ENCODE measurements at regions not wholly inside any gene's neighbourhood (a gene's known extent, or its start where the extent isn't known, plus 50 kb on each side); places are given as distances from the start of the nearest gene placed in this dataset.

DNA sequence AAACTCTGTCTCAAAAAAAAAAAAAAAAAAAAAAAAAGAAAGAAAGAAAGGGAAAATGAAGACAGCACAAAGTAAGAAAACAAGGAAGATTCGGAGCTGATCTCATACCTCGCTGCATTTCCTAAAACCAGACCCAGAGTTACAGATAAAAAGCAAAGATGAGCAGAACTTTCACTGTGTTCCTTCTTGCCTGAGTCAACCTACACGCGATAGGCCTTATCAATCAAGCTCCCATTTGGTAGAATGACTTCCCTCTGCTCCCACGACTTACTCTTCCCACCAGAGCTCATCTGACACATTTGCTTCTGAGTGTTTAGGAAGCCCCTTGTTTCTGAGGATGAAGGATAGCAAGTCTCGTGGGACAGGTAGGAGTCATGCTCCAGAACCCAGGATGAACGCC, 302.9 kb downstream of the TFAP2A start:
- TF ChIP-seq, protein P1, sequence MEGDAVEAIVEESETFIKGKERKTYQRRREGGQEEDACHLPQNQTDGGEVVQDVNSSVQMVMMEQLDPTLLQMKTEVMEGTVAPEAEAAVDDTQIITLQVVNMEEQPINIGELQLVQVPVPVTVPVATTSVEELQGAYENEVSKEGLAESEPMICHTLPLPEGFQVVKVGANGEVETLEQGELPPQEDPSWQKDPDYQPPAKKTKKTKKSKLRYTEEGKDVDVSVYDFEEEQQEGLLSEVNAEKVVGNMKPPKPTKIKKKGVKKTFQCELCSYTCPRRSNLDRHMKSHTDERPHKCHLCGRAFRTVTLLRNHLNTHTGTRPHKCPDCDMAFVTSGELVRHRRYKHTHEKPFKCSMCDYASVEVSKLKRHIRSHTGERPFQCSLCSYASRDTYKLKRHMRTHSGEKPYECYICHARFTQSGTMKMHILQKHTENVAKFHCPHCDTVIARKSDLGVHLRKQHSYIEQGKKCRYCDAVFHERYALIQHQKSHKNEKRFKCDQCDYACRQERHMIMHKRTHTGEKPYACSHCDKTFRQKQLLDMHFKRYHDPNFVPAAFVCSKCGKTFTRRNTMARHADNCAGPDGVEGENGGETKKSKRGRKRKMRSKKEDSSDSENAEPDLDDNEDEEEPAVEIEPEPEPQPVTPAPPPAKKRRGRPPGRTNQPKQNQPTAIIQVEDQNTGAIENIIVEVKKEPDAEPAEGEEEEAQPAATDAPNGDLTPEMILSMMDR (IDR thresholded peaks at IDR 0.05), result no peak
- no peak for TF ChIP-seq POLR2A (IDR thresholded peaks at IDR 0.05)
- no peak for DNase-seq
- intact Hi-C loops (cut with DNase I), result no loop called here
- WGBS, 2 donors, result 88 to 91% methylated on average over 7 of the region's 7 CpGs
- no peaks in the 10 kb centered on the region for H3K27me3 ChIP-seq
- no peaks in the 10 kb centered on the region for H3K36me3 ChIP-seq
- H3K4me1 ChIP-seq, result no peaks in the 10 kb centered on the region
- no peak overlapping the region for H3K27ac ChIP-seq
- H3K9me3 ChIP-seq, result no peaks in the 10 kb centered on the region
- no peak overlapping the region for H3K4me3 ChIP-seq (replicated peaks in 1 of 3)

DNA sequence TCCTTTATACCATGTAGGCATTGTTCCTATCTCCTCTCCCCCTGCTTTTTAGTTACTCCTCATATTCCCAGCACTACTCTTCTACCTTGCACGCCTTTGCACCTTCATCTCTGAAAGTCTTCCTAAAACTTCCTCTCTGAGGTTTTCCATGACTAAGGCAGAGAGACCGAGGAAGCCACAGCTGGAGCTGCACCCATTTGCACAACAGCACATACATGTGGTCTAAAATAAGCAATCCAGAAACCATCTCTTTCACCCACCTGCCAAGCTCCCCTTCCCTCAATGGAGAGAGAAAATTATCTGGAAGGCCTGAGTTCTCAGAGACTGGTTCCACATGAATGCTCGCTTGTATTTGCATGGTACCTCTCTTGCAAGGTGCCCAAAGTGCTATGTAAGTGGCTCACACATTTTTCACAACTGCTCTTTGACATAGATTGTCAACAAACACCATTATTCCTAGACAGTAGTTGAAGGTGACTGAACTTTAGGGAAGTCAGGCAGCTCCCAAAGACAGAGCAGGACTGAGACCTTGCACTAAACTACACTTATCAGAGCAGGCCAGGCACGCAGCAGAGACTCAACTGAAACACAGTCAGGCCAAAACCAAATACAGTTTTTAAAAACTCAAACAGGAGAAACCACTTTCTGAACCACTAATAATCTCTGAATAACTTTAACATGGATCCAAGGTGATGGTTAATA, 313.2 kb downstream of the TFAP2A start:
- Histone ChIP-seq H3K4me1 (no peaks in the 10 kb centered on the region), H3K9me3 (no peaks in the 10 kb centered on the region), H3K27me3 (peaks cover 5% of the 10 kb centered on the region), H3K4me3 (replicated peaks in 1 of 3) (no peak overlapping the region), H3K27ac (no peak overlapping the region), H3K36me3 (no peaks in the 10 kb centered on the region)
- intact Hi-C loops (cut with DNase I), result no loop called here
- WGBS, 2 donors, result 70% methylated on average over 4 of the region's 4 CpGs
- no peak for DNase-seq
- TF ChIP-seq POLR2A (IDR thresholded peaks at IDR 0.05), result no peak
- TF ChIP-seq, protein P1 (IDR thresholded peaks at IDR 0.05), result no peak

DNA sequence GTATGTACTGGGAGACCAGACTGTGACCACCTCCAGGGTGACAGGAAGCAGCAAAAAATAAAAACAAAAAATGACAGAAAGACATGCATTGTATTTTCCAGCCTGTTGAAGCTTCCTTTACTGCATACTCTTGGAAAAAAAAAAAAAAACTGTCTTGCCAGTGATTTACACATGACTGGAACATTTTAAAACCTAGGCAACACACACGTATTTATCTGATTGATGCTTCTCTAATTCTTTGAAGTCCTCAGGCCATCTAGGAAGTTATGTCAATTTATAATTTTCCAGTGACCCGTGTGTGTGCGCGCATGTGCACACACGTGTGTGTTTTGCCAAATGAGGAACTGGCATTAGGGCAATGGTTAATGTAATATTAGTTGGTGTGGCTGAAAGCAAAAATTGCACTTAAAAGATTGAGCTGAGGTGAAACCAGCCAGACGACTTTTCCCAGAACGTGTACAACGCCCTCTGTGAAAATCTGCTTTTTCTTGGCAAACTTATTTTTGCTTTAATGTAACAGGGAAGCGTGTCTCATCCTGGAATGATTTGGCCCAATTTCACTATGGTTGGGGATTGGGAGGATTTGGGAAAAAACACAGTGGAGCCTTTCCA, 315.2 kb downstream of the TFAP2A start:
- Histone ChIP-seq H3K4me3 (replicated peaks in 1 of 3) (no peak overlapping the region), H3K9me3 (no peaks in the 10 kb centered on the region), H3K27ac (no peak overlapping the region), H3K36me3 (no peaks in the 10 kb centered on the region), H3K4me1 (no peaks in the 10 kb centered on the region), H3K27me3 (peaks cover 5% of the 10 kb centered on the region)
- intact Hi-C loops (cut with DNase I), result no loop called here
- DNase-seq, result no peak
- 61 to 65% methylated on average over 9 of the region's 9 CpGs for WGBS, 2 donors
- TF ChIP-seq POLR2A (IDR thresholded peaks at IDR 0.05), result no peak
- TF ChIP-seq, protein P1 (IDR thresholded peaks at IDR 0.05), result no peak

DNA sequence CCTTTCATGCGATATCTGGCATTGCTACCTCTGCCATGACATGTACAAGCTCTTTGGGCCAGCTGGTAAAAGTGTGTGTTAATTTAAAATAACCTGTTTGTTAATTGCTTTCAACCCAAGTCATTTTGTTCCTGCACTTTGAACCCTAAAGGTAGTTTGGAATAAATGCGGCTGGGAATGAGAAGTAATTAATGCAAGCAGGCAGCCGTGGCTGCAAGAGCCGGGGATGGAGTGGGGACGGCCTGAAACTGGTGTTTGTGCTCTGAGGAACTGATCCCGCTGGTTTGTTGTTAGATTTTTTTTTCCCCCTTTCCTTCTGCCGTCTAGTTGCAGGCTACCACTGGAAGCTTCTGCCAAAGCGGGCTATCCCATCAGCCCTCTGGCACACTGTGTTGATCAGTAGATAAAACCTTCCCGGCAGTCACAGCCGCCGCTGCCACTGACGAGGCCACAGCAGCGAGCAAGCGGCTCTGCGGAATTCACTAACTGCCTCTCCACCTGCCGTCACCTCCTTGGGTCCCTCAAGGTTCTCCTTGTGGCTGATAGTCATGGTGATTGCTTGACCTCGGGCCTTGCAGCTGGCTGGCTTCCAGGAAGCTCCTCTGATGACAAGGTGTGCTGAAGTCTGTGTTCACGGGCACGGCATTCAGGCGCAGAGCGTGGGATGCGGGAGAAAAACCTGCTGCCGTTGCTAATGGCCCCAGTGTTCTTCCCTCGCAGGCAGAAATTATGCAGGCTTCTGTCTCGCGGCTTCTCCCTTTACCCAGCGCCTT, 315.9 kb downstream of the TFAP2A start:
- H3K27me3 ChIP-seq, result peaks cover 5% of the 10 kb centered on the region
- 45 to 62% methylated on average over 15 to 27 of the region's 27 CpGs for WGBS, 2 donors
- no peaks in the 10 kb centered on the region for H3K36me3 ChIP-seq
- intact Hi-C loops (cut with DNase I), result no loop called here
- no peak for TF ChIP-seq POLR2A (IDR thresholded peaks at IDR 0.05)
- TF ChIP-seq, protein P1 (IDR thresholded peaks at IDR 0.05), result no peak
- peak; percentile 18 to 26 for DNase-seq
- H3K4me3 ChIP-seq (replicated peaks in 1 of 3), result no peak overlapping the region
- no peak overlapping the region for H3K27ac ChIP-seq
- H3K9me3 ChIP-seq, result no peaks in the 10 kb centered on the region
- H3K4me1 ChIP-seq, result no peaks in the 10 kb centered on the region

DNA sequence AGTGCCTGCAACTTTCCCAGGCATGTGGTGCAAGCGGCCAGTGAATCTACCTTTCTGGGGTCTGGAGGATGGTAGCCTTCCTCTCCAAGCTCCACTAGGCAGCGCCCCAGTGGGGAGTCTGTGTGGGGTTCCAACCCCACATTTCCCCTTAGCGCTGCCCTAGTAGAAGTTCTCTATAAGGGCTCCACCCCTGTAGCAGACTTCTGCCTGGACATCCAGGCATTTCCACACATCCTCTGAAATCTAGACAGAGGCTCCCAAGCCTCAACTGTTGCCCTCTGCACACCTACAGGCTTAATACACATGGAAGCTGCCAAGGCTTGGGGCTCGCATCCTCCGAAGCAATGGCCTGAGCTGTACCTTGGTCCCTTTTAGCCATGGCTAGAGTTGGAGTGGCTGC, 321.6 kb downstream of the TFAP2A start:
- peaks cover 5% of the 10 kb centered on the region for H3K27me3 ChIP-seq
- no peak overlapping the region for H3K4me3 ChIP-seq (replicated peaks in 1 of 3)
- intact Hi-C loops (cut with DNase I), result no loop called here
- TF ChIP-seq, protein P1 (IDR thresholded peaks at IDR 0.05), result no peak
- TF ChIP-seq POLR2A (IDR thresholded peaks at IDR 0.05), result no peak
- no peaks in the 10 kb centered on the region for H3K9me3 ChIP-seq
- no peak overlapping the region for H3K27ac ChIP-seq
- H3K36me3 ChIP-seq, result no peaks in the 10 kb centered on the region
- no peak for DNase-seq
- WGBS, 2 donors, result 94 to 100% methylated on average over 1 to 5 of the region's 5 CpGs
- H3K4me1 ChIP-seq, result no peaks in the 10 kb centered on the region
